OCI-LY3 (cell line): ENCODE measurements at regions not wholly inside any gene's neighbourhood (a gene's known extent, or its start where the extent isn't known, plus 50 kb on each side); places are given as distances from the start of the nearest gene placed in this dataset.

Source experiments
- CTCF ChIP-seq: fragments of 200-600, 300-600 bp; sonication (generic); IDR thresholded peaks from 2 replicates; pipeline ENCODE4 v1.5.1; 2014; ENCODE audit warnings: antibody characterized with exemption, low read length, low read depth
- EZH2phosphoT487 ChIP-seq: fragments of 200-600 bp; shearing (Covaris generic); IDR thresholded peaks from 2 replicates; pipeline ENCODE4 v1.6.1; 2018; ENCODE audit warnings: antibody characterized with exemption, mixed run types, low read depth

GRCh38 chr4:20418861-20419451, 167.3 kb downstream of the SLIT2 start:
- peak; percentile 68 for TF ChIP-seq CTCF
- no peak for TF ChIP-seq EZH2phosphoT487
